Smooth muscle cell (in vitro differentiated cells): ENCODE measurements at regions not wholly inside any gene's neighbourhood (a gene's known extent, or its start where the extent isn't known, plus 50 kb on each side); places are given as distances from the start of the nearest gene placed in this dataset.
"Not testable (repeated sequence)": the region's sequence is repeated elsewhere in the genome, so short reads cannot be mapped to it uniquely, and the experiment has no call there.

Source experiments
- DNase-seq: peaks from one replicate; lab custom pipeline; 2025; ENCODE audit not compliant: unreplicated experiment; lab: John Stamatoyannopoulos, UW
- H2AFZ ChIP-seq: fragments of 200-600 bp; sonication (generic); 2 replicates; pipeline ENCODE4 v1.6.0; 2016; ENCODE audit warnings: antibody characterized with exemption, low read depth, mild to moderate bottlenecking
- H3F3A ChIP-seq: fragments of 200-600 bp; sonication (generic); 2 replicates; pipeline ENCODE4 v1.6.0; 2017; ENCODE audit warnings: antibody characterized with exemption, low read depth
- H3K27ac ChIP-seq: fragments of 200-600 bp; sonication (generic); 2 replicates; pipeline ENCODE4 v1.5.1; 2016; ENCODE audit warnings: low read depth, mild to moderate bottlenecking
- H3K27me3 ChIP-seq: fragments of 200-600 bp; sonication (generic); 2 replicates; pipeline ENCODE4 v1.6.1; 2016; ENCODE audit warnings: low read depth, mild to moderate bottlenecking
- H3K36me3 ChIP-seq: fragments of 200-600 bp; sonication (generic); 2 replicates; pipeline ENCODE4 v1.5.1; 2016; ENCODE audit warnings: low read depth
- H3K4me1 ChIP-seq: fragments of 200-600 bp; sonication (generic); 2 replicates; pipeline ENCODE4 v1.5.1; 2016; ENCODE audit warnings: low read depth
- H3K4me2 ChIP-seq: fragments of 200-600 bp; sonication (generic); 2 replicates; pipeline ENCODE4 v1.6.0; 2016; ENCODE audit warnings: mild to moderate bottlenecking
- H3K4me3 ChIP-seq: fragments of 200-600 bp; sonication (generic); 2 replicates; pipeline ENCODE4 v1.5.1; 2016; ENCODE audit warnings: mild to moderate bottlenecking
- H3K79me2 ChIP-seq: fragments of 200-600 bp; sonication (generic); 2 replicates; pipeline ENCODE4 v1.6.0; 2016; ENCODE audit warnings: low read depth, mild to moderate bottlenecking
- H3K9ac ChIP-seq: fragments of 200-600 bp; sonication (generic); 2 replicates; pipeline ENCODE4 v1.6.0; 2016; ENCODE audit warnings: low read depth
- H3K9me3 ChIP-seq: fragments of 200-600 bp; sonication (generic); replicated peaks from 2 replicates; pipeline ENCODE4 v1.5.1; 2016; ENCODE audit warnings: low read depth
- H4K20me1 ChIP-seq: fragments of 200-600 bp; sonication (generic); 2 replicates; pipeline ENCODE4 v1.6.0; 2016; ENCODE audit warnings: low read depth
- WGBS: methylation state at CpG from one replicate; pipeline ENCODE4 v1.1.7; 2016; ENCODE audit warnings: low lambda C conversion rate; 5-methylcytosine and 5-hydroxymethylcytosine counted together
- TF ChIP-seq, protein P1 (sequence below): fragments of 200-600 bp; sonication (generic); IDR thresholded peaks from 2 replicates; pipeline ENCODE4 v1.5.1; 2017; ENCODE audit warnings: borderline replicate concordance, mild to moderate bottlenecking, antibody characterized with exemption; ENCODE audit not compliant: insufficient read depth, poor library complexity, severe bottlenecking

GRCh38 chr7:145729691-145730090 lies 386.9 kb upstream of the CNTNAP2 start:
- Histone ChIP-seq H2AFZ (no peak overlapping the region), H3K27ac (no peak overlapping the region), H3K4me1 (no peaks in the 10 kb centered on the region), H3F3A (no peaks in the 10 kb centered on the region), H3K4me3 (no peak overlapping the region), H3K4me2 (no peak overlapping the region), H3K79me2 (no peaks in the 10 kb centered on the region), H3K27me3 (no peaks in the 10 kb centered on the region), H3K9ac (no peak overlapping the region), H4K20me1 (no peaks in the 10 kb centered on the region), H3K9me3 (no peaks in the 10 kb centered on the region), H3K36me3 (no peaks in the 10 kb centered on the region)
- DNase-seq, result no peak
- 78% methylated on average over 4 of the region's 4 CpGs for WGBS
- TF ChIP-seq, protein P1, sequence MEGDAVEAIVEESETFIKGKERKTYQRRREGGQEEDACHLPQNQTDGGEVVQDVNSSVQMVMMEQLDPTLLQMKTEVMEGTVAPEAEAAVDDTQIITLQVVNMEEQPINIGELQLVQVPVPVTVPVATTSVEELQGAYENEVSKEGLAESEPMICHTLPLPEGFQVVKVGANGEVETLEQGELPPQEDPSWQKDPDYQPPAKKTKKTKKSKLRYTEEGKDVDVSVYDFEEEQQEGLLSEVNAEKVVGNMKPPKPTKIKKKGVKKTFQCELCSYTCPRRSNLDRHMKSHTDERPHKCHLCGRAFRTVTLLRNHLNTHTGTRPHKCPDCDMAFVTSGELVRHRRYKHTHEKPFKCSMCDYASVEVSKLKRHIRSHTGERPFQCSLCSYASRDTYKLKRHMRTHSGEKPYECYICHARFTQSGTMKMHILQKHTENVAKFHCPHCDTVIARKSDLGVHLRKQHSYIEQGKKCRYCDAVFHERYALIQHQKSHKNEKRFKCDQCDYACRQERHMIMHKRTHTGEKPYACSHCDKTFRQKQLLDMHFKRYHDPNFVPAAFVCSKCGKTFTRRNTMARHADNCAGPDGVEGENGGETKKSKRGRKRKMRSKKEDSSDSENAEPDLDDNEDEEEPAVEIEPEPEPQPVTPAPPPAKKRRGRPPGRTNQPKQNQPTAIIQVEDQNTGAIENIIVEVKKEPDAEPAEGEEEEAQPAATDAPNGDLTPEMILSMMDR, result no peak

DNA sequence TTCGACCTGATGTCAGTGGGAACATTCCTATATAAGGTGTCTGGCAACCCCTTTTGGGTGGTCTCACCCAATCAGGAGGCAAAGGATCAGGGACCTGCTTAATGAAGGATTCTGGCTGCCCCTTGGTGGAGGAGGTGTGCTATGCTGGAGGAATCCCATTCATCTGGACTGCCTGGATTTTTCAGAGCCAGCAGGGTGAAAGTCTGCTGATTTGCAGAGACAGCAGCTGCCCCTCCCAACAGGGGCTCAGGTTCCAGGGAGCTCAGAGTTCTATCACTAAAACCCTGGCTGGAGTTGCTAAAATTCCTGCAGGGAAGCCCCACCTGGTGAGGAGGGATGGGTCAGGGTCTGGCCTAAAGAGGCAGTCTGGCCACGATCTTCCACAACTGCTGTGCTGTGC lies 398.5 kb upstream of the CNTNAP2 start:
- Histone ChIP-seq H4K20me1 (no peaks in the 10 kb centered on the region), H3K9me3 (no peaks in the 10 kb centered on the region), H2AFZ (no peak overlapping the region), H3K27me3 (no peaks in the 10 kb centered on the region), H3K4me2 (no peak overlapping the region), H3K79me2 (no peaks in the 10 kb centered on the region), H3K36me3 (no peaks in the 10 kb centered on the region), H3K4me3 (no peak overlapping the region), H3K9ac (no peak overlapping the region), H3F3A (no peaks in the 10 kb centered on the region), H3K4me1 (no peaks in the 10 kb centered on the region), H3K27ac (no peak overlapping the region)
- no peak for DNase-seq
- TF ChIP-seq, protein P1, result no peak
- 63% methylated on average over 2 of the region's 2 CpGs for WGBS

DNA sequence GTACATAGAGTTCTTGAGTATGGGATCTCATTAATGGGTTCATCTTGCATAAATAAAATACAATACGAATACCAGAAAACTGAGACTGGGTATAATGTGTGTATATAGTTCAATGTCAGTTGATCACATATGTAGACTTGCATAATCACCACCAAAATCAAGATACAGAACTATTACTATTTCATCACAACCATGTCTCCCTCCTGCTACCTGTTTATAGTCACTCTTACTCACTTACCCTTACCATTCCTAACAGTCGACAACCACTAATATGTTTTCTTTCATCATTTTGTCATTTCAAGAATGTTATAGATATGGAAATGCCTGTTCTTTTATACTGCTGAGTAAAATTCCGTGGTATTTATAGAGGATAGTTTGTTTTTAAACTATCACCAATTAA lies 416.1 kb upstream of the CNTNAP2 start:
- Histone ChIP-seq H3K4me3 (no peak overlapping the region), H3K27me3 (no peaks in the 10 kb centered on the region), H3K27ac (no peak overlapping the region), H3K9me3 (no peaks in the 10 kb centered on the region), H3F3A (no peaks in the 10 kb centered on the region), H3K4me2 (no peak overlapping the region), H2AFZ (no peak overlapping the region), H3K9ac (no peak overlapping the region), H3K4me1 (no peaks in the 10 kb centered on the region), H4K20me1 (no peaks in the 10 kb centered on the region), H3K79me2 (no peaks in the 10 kb centered on the region), H3K36me3 (no peaks in the 10 kb centered on the region)
- 74% methylated on average over 3 of the region's 3 CpGs for WGBS
- TF ChIP-seq, protein P1, result no peak
- no peak for DNase-seq

GRCh38 chr7:145698526-145699262 lies 417.9 kb upstream of the CNTNAP2 start:
- WGBS, result 69% methylated on average over 6 of the region's 6 CpGs
- Histone ChIP-seq H3K9ac (no peak overlapping the region), H3K36me3 (no peaks in the 10 kb centered on the region), H3K27ac (no peak overlapping the region), H3K9me3 (no peaks in the 10 kb centered on the region), H3K4me3 (no peak overlapping the region), H3K4me2 (no peak overlapping the region), H2AFZ (no peak overlapping the region), H3K79me2 (no peaks in the 10 kb centered on the region), H3K27me3 (no peaks in the 10 kb centered on the region), H3K4me1 (no peaks in the 10 kb centered on the region), H3F3A (no peaks in the 10 kb centered on the region), H4K20me1 (no peaks in the 10 kb centered on the region)
- DNase-seq, result no peak
- TF ChIP-seq, protein P1, result no peak

DNA sequence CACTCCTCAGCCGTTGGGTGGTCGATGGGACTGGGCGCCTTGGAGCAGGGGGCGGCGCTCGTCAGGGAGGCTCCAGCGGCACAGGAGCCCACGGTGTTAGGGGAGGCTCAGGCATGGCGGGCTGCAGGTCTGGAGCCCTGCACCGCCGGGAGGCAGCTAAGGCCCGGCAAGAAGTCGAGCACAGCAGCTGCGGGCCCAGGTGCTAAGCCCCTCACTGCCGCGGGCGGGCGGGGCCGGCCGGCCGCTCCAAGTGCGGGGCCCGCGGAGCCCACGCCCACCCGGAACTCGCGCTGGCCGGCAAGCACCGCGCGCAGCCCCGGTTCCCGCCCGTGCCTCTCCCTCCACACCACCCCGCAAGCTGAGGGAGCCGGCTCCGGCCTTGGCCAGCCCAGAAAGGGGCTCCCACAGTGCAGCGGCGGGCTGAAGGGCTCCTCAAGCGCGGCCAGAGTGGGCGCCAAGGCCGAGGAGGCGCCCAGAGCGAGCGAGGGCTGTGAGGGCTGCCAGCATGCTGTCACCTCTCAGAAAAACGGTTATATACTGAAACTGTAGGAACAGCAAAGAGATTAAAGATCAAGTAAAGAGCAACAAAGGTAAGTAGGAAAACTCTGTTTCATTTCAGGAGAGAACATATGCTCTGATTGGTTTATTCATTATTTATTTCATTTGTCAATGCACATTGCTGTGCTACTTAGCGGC lies 419.0 kb upstream of the CNTNAP2 start:
- DNase-seq, H3K27ac ChIP-seq, H3K9me3 ChIP-seq, H3K4me3 ChIP-seq, H3K4me1 ChIP-seq, H2AFZ ChIP-seq, H4K20me1 ChIP-seq, H3K79me2 ChIP-seq, H3K4me2 ChIP-seq, H3K9ac ChIP-seq, H3F3A ChIP-seq, H3K27me3 ChIP-seq, H3K36me3 ChIP-seq: not testable (repeated sequence)
- WGBS, result 93% methylated on average over 43 of the region's 49 CpGs
